GM12865 (cell line): ENCODE measurements at regions not wholly inside any gene's neighbourhood (a gene's known extent, or its start where the extent isn't known, plus 50 kb on each side); places are given as distances from the start of the nearest gene placed in this dataset.

Source experiments
- DNase-seq: peaks from one replicate; pipeline ENCODE4 v3.0.0; 2010; ENCODE audit warnings: low read depth
- H3K4me3 ChIP-seq: 2 replicates; pipeline ENCODE4 v1.5.1; 2011; ENCODE audit warnings: mild to moderate bottlenecking, low read depth, low read length, control low read depth
- TF ChIP-seq, protein P1 (sequence below): IDR thresholded peaks from 2 replicates; pipeline ENCODE4 v1.5.1; 2011; ENCODE audit warnings: low read length, control low read depth, low read depth, inconsistent platforms; ENCODE audit not compliant: insufficient read depth; ENCODE audit errors: missing control alignments

DNA sequence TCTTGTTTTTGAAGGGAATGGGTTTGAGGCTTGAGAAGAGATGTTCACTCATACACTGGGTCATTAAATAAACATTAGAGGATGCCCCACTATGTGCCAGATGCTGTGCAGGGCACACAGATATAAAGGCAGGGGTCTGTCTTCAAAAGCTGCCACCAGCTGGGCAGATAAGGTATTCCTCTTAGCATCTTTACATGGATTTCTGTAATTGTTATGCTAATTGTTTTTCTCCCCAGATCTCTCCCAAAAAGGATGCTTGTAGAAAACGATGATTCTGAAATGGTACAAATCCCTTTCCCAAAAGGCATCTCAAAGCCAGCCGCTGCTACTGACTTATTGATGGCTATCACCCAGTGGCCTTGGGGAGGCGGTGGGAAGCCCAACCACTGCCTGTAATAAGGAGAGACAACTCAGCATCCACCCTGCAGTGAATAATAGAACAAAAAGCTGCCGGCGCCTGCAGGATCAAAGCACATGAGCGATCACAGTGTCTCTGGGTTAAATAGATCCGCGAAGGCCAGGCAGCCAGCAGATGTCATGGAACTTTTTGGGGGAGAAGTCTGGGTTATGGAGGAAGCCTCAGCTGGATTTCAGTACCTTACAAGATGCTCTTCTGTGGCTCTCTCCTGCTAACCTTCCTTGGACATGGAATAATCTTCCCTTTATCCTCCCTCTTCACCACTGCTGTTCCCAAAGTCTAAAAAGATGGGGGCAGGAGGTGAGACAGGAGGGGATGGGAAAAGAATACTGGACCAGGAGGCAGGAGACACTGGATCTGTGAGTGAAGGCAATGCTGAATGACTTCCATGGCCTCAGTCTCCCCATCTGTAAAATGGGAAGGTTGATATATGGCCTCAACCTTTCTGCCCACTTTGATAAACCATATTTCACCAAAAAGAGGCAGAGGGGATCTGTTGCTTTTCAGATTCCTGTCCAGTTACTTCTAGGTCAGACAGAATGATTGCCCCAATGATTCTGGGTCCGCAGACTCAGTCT, 54.8 kb upstream of the CD34 start:
- TF ChIP-seq, protein P1, sequence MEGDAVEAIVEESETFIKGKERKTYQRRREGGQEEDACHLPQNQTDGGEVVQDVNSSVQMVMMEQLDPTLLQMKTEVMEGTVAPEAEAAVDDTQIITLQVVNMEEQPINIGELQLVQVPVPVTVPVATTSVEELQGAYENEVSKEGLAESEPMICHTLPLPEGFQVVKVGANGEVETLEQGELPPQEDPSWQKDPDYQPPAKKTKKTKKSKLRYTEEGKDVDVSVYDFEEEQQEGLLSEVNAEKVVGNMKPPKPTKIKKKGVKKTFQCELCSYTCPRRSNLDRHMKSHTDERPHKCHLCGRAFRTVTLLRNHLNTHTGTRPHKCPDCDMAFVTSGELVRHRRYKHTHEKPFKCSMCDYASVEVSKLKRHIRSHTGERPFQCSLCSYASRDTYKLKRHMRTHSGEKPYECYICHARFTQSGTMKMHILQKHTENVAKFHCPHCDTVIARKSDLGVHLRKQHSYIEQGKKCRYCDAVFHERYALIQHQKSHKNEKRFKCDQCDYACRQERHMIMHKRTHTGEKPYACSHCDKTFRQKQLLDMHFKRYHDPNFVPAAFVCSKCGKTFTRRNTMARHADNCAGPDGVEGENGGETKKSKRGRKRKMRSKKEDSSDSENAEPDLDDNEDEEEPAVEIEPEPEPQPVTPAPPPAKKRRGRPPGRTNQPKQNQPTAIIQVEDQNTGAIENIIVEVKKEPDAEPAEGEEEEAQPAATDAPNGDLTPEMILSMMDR = no peak
- no peak for DNase-seq

DNA sequence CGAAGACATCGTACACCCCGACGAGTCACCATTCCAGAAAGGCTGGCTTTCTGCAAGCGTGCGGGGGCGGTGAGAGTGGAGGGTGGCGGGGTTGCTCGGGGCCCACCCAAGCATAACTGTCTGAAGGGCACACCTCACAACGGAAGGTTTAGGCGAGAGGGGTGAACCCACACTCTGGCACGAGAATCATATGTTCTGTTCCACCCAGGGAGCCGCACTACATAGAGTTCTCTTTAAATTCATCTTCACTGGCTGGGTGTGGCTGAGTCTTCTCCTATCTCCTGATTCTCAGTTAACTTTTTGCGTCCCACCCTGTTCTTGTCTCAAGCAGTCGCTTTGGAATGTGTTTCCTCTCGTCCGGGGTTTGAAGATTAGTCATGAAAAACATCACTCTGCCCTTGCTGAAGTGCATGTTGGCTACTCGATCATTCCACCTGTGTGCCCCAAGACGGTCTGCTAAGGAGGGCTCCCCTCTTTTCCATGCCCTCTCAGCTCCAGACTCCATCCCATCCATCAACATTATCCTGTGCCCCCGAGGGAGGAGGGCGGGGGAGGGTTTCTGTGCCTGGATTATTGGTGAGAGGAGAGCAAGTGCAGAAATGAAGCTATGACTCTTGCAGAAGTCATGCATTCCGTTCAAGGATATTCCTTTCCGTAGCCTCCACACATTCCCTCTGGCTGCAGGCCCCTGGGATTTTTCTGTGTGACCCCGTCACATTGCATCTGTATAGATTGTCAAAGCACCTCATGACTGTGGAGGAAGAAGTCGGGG, 53.5 kb upstream of the CD34 start:
- TF ChIP-seq, protein P1 = no peak
- DNase-seq = no peak
- no peak overlapping the region for H3K4me3 ChIP-seq

More for the DNA sequence above, 54.8 kb upstream of the CD34 start:
- no peak overlapping the region for H3K4me3 ChIP-seq

DNA sequence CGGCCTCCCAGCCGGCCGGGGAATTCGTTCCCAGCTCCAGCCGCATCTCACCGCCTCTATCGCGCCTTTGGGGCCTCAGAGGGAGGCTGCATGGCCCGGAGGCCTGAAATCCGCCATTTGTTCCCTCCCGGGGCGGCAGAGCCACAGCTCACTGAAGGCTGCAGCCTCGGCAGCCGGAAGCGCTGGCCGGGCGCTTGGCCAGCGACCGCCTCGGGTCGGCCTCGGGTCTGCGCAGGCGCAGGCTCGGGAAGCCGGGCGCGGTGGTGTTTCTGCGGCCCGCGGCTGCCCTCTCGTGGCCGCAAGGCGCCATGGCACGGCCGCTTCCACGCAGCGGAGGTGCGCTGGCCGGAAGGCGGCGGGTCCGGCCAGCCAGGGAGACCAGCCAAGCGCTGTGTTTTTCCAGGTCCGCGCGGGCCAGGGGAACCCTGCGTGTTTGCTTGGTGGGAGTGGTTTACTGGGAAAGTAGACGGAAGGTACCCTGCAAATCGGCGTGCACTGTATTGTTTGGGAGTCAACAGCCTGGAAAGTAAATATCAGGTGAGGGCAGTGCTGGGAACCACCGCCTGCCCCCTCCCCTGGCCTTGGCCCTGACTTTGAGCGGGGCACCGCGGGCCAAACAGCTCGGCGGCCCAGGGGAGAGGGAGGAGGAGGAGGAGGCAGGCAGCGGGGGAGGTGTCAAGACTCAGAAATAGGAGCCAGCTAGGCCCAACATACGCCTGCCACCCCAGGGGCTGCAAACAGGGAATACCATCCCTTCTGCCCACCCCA, 52.7 kb upstream of the CD34 start:
- H3K4me3 ChIP-seq = peak overlapping the region; percentile 79
- TF ChIP-seq, protein P1 = peak; percentile 94
- DNase-seq = peak; percentile 90

DNA sequence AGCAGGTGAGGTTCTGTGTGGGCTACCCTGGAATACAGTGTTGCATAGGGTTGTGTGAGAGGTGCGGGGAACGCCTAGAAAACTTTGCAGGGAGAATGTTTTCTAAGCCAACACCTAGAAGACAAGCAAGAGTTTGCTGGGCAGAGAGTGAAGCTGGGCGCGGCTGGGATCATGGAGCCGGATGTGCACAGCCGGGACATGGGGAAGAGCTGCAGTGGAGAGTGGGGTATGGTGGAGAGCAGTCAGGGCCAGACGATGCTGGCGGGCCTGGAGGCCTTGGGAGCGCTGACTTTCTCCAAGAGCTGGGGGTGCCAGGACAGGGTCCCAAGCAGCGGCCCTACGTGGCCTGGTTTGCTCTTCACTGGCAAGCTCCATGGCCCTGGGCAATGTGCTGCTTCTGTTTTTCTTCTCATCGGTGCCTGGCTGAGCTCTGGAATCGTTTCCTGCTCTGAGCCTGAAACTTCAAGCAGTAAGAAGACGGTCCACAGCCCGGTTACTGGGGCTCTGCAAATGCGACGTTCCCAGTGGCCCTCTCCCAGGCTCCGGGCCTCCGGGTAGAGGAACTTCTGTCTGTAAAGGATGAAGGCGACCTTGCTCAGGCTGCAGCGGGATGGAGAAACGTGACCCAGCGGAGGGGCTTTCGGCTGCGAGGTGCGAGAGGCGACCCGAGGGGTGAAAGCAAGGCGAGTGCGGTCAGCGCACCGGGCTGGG, 51.9 kb upstream of the CD34 start:
- TF ChIP-seq, protein P1 = no peak
- peak; percentile 19 for DNase-seq
- peak overlapping the region; percentile 79 for H3K4me3 ChIP-seq
